PC-3 (cell line): ENCODE measurements at regions not wholly inside any gene's neighbourhood (a gene's known extent, or its start where the extent isn't known, plus 50 kb on each side); places are given as distances from the start of the nearest gene placed in this dataset.

Experiments used
- CTCF ChIP-seq: fragments of 300-600 bp; sonication (generic); conservative IDR thresholded peaks from 2 replicates; pipeline ENCODE4 v1.5.1; 2017; ENCODE audit warnings: antibody characterized with exemption, low read depth, mild to moderate bottlenecking, low read length
- EZH2phosphoT487 ChIP-seq: fragments of 300-600 bp; sonication (generic); IDR thresholded peaks from 2 replicates; pipeline ENCODE4 v1.6.1; 2018; ENCODE audit warnings: mild to moderate bottlenecking, antibody characterized with exemption, low read length, borderline replicate concordance

- TF ChIP-seq EZH2phosphoT487 (no peak), CTCF (no peak)
Observed at GRCh38 chr4:66613591-66613990, 931.7 kb downstream of the CENPC start.
